AML-193 (cell line): ENCODE measurements at regions not wholly inside any gene's neighbourhood (a gene's known extent, or its start where the extent isn't known, plus 50 kb on each side); places are given as distances from the start of the nearest gene placed in this dataset.

Experiments
- DNase-seq, 2 experiments: peaks; one replicate each; lab custom pipeline; 2025; lab: John Stamatoyannopoulos, UW

GRCh38 chr20:19950042-19950441, 67.1 kb upstream of the NAA20 start:
- DNase-seq = no peak

DNA sequence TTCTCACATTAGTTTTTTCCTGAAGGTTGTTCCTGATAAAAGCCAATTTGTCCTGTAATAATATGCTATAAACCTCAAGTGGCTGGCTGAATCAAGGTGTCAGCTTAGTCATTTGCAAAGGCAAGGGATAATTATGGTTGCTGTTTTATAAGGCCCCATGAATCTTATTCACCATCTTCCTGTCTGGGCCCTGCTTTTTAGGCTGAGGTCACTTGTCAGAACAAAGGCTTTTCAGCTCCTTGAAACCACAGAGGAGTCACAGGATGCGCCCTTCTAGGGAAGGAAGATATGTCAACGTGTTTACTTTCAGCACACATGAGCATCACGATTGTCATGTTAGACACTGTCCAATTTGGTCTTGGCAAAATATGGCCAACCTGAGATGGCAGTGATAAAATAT, 64.8 kb upstream of the NAA20 start:
- no peak for DNase-seq

DNA sequence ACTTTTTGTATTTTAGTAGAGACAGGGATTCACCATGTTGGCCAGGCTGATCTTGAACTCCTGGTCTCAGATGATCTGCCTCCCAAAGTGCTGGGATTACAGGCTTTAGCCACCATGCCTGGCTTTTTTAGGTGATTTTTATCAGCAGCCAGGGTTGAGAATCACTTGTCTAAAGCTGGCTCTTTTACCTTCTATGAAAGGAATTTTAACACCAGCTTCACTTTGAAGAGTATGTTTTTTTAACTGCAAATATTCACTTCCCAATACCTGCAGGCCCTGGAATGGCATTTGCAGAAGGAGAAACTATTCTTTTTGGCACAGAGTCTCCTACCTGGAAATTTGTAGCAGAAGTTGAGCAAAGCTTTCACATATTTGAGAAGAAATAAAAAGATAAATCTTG, 63.6 kb upstream of the NAA20 start:
- DNase-seq = no peak

GRCh38 chr20:19956976-19957375, 60.2 kb upstream of the NAA20 start:
- DNase-seq = no peak

- no peak for DNase-seq
Observed at GRCh38 chr20:19958219-19958618, 58.9 kb upstream of the NAA20 start.

DNA sequence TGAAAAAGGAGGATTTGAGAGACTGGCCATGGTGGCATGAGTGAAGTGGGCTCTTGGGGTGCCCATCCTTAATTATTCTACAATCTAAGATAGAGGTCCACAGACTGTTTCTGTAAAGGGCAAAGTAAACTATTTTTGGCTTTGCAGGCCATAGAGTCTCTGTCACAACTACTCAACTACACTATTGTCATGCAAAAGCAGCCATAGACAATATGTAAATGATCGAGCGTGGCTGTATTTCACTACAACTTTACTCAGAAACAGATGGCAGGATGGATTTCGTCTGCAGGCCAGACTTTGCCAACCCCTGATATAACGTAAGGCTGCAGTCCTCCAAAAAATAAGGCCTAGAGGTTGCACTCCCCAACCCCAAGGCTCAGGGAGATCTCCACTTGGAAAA, 58.2 kb upstream of the NAA20 start:
- DNase-seq = no peak

GRCh38 chr20:19960745-19961144, 56.4 kb upstream of the NAA20 start:
- no peak for DNase-seq

DNA sequence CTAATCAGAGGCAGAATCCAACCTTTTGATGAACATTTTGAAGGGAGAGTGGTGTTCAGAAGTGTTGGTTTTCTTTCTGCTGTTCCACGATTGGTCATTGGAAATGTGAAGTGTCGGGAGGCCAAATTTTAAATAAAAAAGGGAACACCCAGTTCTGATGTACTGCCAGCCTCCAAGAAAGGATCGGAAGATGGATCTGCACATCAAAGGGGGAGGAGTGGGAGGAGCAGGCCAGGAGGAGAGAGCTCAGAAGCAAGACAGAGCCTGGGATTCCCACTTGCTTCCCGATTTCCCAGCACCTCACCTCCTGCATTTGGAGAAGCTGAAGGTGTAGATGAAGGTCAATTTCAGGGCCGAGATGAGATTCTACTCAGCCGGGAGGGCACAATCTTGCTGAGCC, 55.9 kb upstream of the NAA20 start:
- no peak for DNase-seq

DNA sequence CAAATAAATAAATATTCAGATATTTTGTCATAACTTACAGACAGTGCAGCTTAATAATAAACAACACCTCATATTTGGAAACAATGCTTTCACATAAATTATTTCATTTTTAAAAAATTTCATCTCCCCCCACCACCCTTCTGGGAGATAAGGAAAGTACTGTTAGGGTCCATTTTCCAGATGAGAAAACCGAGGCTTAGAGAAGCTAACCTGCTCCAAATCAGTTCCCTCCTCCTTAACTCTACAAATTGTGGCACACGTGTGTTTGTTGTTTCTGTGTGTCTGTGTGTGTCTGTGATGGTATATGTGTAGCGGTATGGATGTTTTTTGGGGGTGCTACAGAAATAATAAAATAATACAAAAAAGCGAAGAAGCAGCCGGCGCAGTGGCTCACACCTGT, 54.2 kb upstream of the NAA20 start:
- no peak for DNase-seq

GRCh38 chr20:19964289-19965265, 52.6 kb upstream of the NAA20 start:
- no peak for DNase-seq

- no peak for DNase-seq
Observed at GRCh38 chr20:19966840-19967239, 50.3 kb upstream of the NAA20 start.
